ENCODE measurements at regions not wholly inside any gene's neighbourhood (a gene's known extent, or its start where the extent isn't known, plus 50 kb on each side); places are given as distances from the start of the nearest gene placed in this dataset.
A peak's percentile ranks its signal among the peaks of the same experiment; 100 is the strongest.

- H3K27me3 Mint-ChIP-seq (ENCODE audit: low read depth) = peaks cover 61% of the 10 kb centered on the region
Observed at GRCh38 chr4:41359836-41360213, 103.1 kb downstream of the UCHL1 start.

GRCh38 chr4:41360214-41360920, 103.6 kb downstream of the UCHL1 start:
- peak overlapping the region; percentile 86 for H3K4me3 Mint-ChIP-seq
- no peaks in the 10 kb centered on the region for H3K9me3 Mint-ChIP-seq
- no peak for TF ChIP-seq CTCF (conservative IDR thresholded peaks at IDR 0.05)
- peaks cover 63% of the 10 kb centered on the region for H3K27me3 Mint-ChIP-seq (ENCODE audit: low read depth)
- no peak overlapping the region for H3K27ac Mint-ChIP-seq (ENCODE audit: unreplicated experiment)
- peaks cover 26% of the 10 kb centered on the region for H3K4me1 Mint-ChIP-seq
- peak; percentile 45 for DNase-seq (ENCODE audit: low read depth, low spot score)
- no peaks in the 10 kb centered on the region for H3K36me3 Mint-ChIP-seq (ENCODE audit: low read depth)

More at GRCh38 chr4:41359836-41360213, 103.1 kb downstream of the UCHL1 start:
- H3K4me3 Mint-ChIP-seq = peak overlapping the region; percentile 79
- peaks cover 26% of the 10 kb centered on the region for H3K4me1 Mint-ChIP-seq
- no peak for TF ChIP-seq CTCF (conservative IDR thresholded peaks at IDR 0.05)
- H3K9me3 Mint-ChIP-seq = no peaks in the 10 kb centered on the region
- H3K27ac Mint-ChIP-seq (ENCODE audit: unreplicated experiment) = no peak overlapping the region
- no peaks in the 10 kb centered on the region for H3K36me3 Mint-ChIP-seq (ENCODE audit: low read depth)
- no peak for DNase-seq (ENCODE audit: low read depth, low spot score)

GRCh38 chr4:41360921-41361793, 104.4 kb downstream of the UCHL1 start:
- H3K27me3 Mint-ChIP-seq (ENCODE audit: low read depth) = peaks cover 63% of the 10 kb centered on the region
- H3K36me3 Mint-ChIP-seq (ENCODE audit: low read depth) = no peaks in the 10 kb centered on the region
- TF ChIP-seq CTCF (conservative IDR thresholded peaks at IDR 0.05) = no peak
- no peaks in the 10 kb centered on the region for H3K9me3 Mint-ChIP-seq
- H3K4me1 Mint-ChIP-seq = peaks cover 26% of the 10 kb centered on the region
- peak overlapping the region; percentile 86 for H3K4me3 Mint-ChIP-seq
- H3K27ac Mint-ChIP-seq (ENCODE audit: unreplicated experiment) = no peak overlapping the region
- DNase-seq (ENCODE audit: low read depth, low spot score) = peak; percentile 40

- no peaks in the 10 kb centered on the region for H3K36me3 Mint-ChIP-seq (ENCODE audit: low read depth)
- TF ChIP-seq CTCF (conservative IDR thresholded peaks at IDR 0.05) = no peak
- peaks cover 63% of the 10 kb centered on the region for H3K27me3 Mint-ChIP-seq (ENCODE audit: low read depth)
- peak overlapping the region; percentile 86 for H3K4me3 Mint-ChIP-seq
- peaks cover 26% of the 10 kb centered on the region for H3K4me1 Mint-ChIP-seq
- no peaks in the 10 kb centered on the region for H3K9me3 Mint-ChIP-seq
- no peak for DNase-seq (ENCODE audit: low read depth, low spot score)
- no peak overlapping the region for H3K27ac Mint-ChIP-seq (ENCODE audit: unreplicated experiment)
Observed at GRCh38 chr4:41361794-41362526, 105.2 kb downstream of the UCHL1 start.

- no peak for TF ChIP-seq CTCF (conservative IDR thresholded peaks at IDR 0.05)
- Mint-ChIP-seq H3K36me3 (ENCODE audit: low read depth) (no peaks in the 10 kb centered on the region), H3K4me1 (peaks cover 26% of the 10 kb centered on the region), H3K27me3 (ENCODE audit: low read depth) (peaks cover 60% of the 10 kb centered on the region), H3K27ac (ENCODE audit: unreplicated experiment) (no peak overlapping the region), H3K4me3 (peak overlapping the region; percentile 76), H3K9me3 (no peaks in the 10 kb centered on the region)
- no peak for DNase-seq (ENCODE audit: low read depth, low spot score)
Observed at GRCh38 chr4:41362621-41363383, 106.1 kb downstream of the UCHL1 start.

Data from neural crest cell (in vitro differentiated cells).